Neural crest cell (in vitro differentiated cells): ENCODE measurements at regions not wholly inside any gene's neighbourhood (a gene's known extent, or its start where the extent isn't known, plus 50 kb on each side); places are given as distances from the start of the nearest gene placed in this dataset.

Experiments used
- DNase-seq: peaks from one replicate; pipeline ENCODE4 v3.0.0; 2021; ENCODE audit warnings: low read depth, mixed read lengths, low spot score
- H3K27ac Mint-ChIP-seq: one replicate; pipeline ENCODE4 v1.8.0; 2021; ENCODE audit warnings: mild to moderate bottlenecking, mixed read lengths; ENCODE audit not compliant: unreplicated experiment
- H3K27me3 Mint-ChIP-seq: 2 replicates; pipeline ENCODE4 v1.8.0; 2021; ENCODE audit warnings: low read depth, mild to moderate bottlenecking, mixed read lengths
- H3K36me3 Mint-ChIP-seq: 2 replicates; pipeline ENCODE4 v1.8.0; 2021; ENCODE audit warnings: low read depth, mild to moderate bottlenecking, mixed read lengths
- H3K4me1 Mint-ChIP-seq: 2 replicates; pipeline ENCODE4 v1.8.0; 2021; ENCODE audit warnings: mixed read lengths
- H3K4me3 Mint-ChIP-seq: one replicate; pipeline ENCODE4 v1.8.0; 2021; ENCODE audit warnings: mild to moderate bottlenecking, mixed read lengths
- H3K9me3 Mint-ChIP-seq: 2 replicates; pipeline ENCODE4 v1.8.0; 2021; ENCODE audit warnings: mixed read lengths
- TF ChIP-seq, protein P1 (sequence below): fragments of 200-600 bp; sonication (generic); conservative IDR thresholded peaks from 2 replicates; pipeline ENCODE4 v1.5.0; 2021; ENCODE audit warnings: antibody characterized with exemption, mild to moderate bottlenecking

DNA sequence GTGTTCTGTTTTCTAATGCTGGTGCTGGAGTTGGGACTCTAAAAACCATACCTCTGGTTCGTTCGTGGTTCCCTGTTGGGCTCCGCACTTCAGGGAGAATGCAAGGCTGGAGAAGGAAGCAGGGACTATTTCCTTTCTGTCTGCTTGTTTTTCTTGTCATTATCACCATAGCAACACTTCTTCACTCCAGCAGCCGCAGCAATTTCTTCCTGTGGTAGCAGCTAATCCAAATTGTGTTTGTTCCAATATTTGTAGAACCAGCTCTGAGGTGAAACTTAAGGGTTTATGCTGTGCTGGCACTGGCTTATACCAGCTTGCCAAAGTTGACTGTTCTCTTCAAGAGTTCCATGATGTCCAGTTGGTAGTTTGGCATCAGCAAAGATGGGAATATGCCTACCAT is 301.4 kb upstream of the SYT4 start:
- H3K4me1 Mint-ChIP-seq = no peaks in the 10 kb centered on the region
- TF ChIP-seq, protein P1, sequence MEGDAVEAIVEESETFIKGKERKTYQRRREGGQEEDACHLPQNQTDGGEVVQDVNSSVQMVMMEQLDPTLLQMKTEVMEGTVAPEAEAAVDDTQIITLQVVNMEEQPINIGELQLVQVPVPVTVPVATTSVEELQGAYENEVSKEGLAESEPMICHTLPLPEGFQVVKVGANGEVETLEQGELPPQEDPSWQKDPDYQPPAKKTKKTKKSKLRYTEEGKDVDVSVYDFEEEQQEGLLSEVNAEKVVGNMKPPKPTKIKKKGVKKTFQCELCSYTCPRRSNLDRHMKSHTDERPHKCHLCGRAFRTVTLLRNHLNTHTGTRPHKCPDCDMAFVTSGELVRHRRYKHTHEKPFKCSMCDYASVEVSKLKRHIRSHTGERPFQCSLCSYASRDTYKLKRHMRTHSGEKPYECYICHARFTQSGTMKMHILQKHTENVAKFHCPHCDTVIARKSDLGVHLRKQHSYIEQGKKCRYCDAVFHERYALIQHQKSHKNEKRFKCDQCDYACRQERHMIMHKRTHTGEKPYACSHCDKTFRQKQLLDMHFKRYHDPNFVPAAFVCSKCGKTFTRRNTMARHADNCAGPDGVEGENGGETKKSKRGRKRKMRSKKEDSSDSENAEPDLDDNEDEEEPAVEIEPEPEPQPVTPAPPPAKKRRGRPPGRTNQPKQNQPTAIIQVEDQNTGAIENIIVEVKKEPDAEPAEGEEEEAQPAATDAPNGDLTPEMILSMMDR = no peak
- H3K27ac Mint-ChIP-seq = no peak overlapping the region
- H3K9me3 Mint-ChIP-seq = no peaks in the 10 kb centered on the region
- no peak for DNase-seq
- no peaks in the 10 kb centered on the region for H3K36me3 Mint-ChIP-seq
- no peaks in the 10 kb centered on the region for H3K27me3 Mint-ChIP-seq
- H3K4me3 Mint-ChIP-seq = no peak overlapping the region

DNA sequence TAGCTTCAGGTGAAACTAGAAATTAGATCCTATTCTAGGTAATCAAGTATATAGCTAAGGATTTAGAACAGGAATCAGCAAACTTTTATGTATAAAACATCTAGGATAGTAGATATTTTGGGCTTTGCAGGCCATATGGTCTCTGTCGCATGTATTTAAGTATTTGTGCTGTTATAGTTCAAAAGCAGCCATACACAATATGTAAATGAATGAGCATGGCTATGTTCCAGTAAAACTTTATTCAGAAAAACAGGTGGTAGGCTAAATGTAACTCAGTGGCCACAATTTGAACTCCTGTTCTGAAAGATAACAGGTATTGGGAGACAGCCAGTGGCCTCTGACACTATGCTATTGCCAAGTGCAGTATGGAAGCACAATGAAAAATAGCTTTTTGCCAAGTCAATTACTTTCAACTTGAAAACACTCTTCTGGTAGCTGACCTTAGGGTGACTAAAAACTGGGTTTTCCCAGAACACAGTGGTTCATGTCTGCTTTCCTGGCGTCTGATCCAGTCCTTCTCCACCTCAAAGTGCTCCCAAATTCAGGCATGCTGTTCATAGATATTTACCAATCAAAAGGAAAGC is 304.7 kb upstream of the SYT4 start:
- no peaks in the 10 kb centered on the region for H3K4me1 Mint-ChIP-seq
- H3K36me3 Mint-ChIP-seq = no peaks in the 10 kb centered on the region
- H3K27ac Mint-ChIP-seq = no peak overlapping the region
- H3K4me3 Mint-ChIP-seq = no peak overlapping the region
- DNase-seq = no peak
- no peaks in the 10 kb centered on the region for H3K27me3 Mint-ChIP-seq
- H3K9me3 Mint-ChIP-seq = no peaks in the 10 kb centered on the region
- TF ChIP-seq, protein P1 = no peak

DNA sequence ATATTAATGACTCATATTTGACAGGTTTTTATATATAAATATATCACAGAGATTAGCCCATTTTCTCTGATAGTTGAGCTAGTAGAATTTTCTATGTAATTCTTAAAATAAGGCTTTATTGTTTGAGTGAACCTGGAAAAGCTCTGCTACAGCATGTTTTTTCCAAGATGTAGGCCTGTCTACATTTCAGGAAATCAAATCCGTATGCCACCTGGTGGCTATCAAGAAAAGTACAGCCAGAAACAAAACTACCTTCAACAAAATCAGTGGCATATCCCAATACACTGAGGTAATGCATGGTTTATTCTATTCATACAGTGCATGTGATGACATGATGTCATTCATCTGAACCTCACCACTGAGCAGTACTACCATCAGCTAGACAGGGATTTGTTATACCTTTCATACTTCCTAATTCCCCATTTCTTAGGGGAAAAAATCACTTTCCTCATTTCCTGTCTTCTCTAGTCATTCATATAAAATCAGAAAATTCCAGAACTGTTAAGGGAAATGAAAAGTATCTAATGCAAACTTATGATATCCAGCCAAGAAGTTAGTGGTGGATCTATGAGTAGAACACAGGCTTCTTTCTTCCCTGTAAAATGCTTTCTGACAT is 310.4 kb upstream of the SYT4 start:
- H3K4me3 Mint-ChIP-seq = no peak overlapping the region
- H3K27me3 Mint-ChIP-seq = no peaks in the 10 kb centered on the region
- H3K4me1 Mint-ChIP-seq = no peaks in the 10 kb centered on the region
- TF ChIP-seq, protein P1 = peak; percentile 78
- DNase-seq = no peak
- H3K27ac Mint-ChIP-seq = no peak overlapping the region
- no peaks in the 10 kb centered on the region for H3K9me3 Mint-ChIP-seq
- no peaks in the 10 kb centered on the region for H3K36me3 Mint-ChIP-seq

DNA sequence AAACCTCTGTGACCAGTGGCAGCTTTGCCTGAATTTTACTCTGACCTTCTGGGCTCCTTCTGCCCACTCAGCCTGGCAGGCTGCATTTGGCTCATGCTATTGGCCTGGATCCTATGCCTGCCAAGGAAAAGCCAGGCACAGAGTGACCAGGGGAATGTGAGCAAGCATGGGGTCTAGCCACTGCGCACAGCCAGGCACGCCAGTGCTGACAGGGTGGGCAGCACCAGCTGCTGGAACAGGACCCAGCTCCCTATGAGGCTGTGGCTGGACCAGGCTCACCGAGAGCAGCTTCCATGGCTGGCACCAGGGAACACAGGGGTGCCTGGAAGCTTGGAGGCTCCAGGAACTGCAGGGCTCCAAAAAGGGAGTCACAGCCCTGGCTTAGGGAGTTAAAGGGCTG is 311.5 kb upstream of the SYT4 start:
- H3K9me3 Mint-ChIP-seq = no peaks in the 10 kb centered on the region
- TF ChIP-seq, protein P1 = no peak
- H3K4me1 Mint-ChIP-seq = no peaks in the 10 kb centered on the region
- no peaks in the 10 kb centered on the region for H3K27me3 Mint-ChIP-seq
- H3K36me3 Mint-ChIP-seq = no peaks in the 10 kb centered on the region
- no peak for DNase-seq
- H3K4me3 Mint-ChIP-seq = no peak overlapping the region
- H3K27ac Mint-ChIP-seq = no peak overlapping the region

DNA sequence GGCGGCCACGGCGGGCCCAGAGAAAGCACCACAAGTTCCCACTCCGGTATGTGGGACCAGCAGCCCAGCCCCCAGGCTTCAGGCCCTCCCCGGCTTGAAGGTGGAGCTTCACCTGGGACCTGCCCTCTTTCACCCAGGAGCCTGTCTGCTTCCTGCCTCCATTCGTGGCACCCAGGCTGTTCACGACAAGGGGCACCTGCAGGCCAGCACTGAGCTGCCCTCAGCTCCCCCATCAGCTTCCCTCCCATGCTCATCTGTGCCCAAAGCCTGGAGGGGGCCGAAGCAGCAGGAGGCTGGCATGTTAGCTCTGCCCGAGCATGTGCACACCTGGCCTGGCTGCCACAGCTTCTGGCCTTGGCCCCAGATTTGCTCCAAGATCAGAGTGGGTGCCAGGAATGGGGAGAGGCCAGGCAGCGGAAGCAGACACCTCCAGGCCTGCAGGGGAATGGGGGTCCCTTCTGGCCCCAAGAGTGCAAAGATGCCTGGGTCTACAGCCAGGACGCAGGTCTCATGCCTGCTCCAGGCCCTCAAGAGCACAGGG is 312.4 kb upstream of the SYT4 start:
- DNase-seq = no peak
- Mint-ChIP-seq H3K4me3 (no peak overlapping the region), H3K4me1 (no peaks in the 10 kb centered on the region), H3K27ac (no peak overlapping the region), H3K36me3 (no peaks in the 10 kb centered on the region), H3K27me3 (no peaks in the 10 kb centered on the region), H3K9me3 (no peaks in the 10 kb centered on the region)
- TF ChIP-seq, protein P1 = no peak
